Parathyroid adenoma (tissue), 2 donors: ENCODE measurements at regions not wholly inside any gene's neighbourhood (a gene's known extent, or its start where the extent isn't known, plus 50 kb on each side); places are given as distances from the start of the nearest gene placed in this dataset.

Experiments
- H2AFZ ChIP-seq: fragments of 300-600 bp; sonication (generic); one replicate; pipeline ENCODE4 v1.7.0; 2017; ENCODE audit warnings: antibody characterized with exemption, mild to moderate bottlenecking
- H3K27ac ChIP-seq: fragments of 300-600 bp; sonication (generic); one replicate; pipeline ENCODE4 v1.7.0; 2017
- H3K27me3 ChIP-seq: fragments of 300-600 bp; sonication (generic); one replicate; pipeline ENCODE4 v1.7.0; 2017; ENCODE audit warnings: low read length; ENCODE audit not compliant: control insufficient read depth, insufficient read depth
- H3K36me3 ChIP-seq: fragments of 300-600 bp; sonication (generic); one replicate; pipeline ENCODE4 v1.7.0; 2017; ENCODE audit warnings: low read length; ENCODE audit not compliant: control insufficient read depth, insufficient read depth
- H3K4me1 ChIP-seq: fragments of 300-600 bp; sonication (generic); one replicate; pipeline ENCODE4 v1.7.0; 2017; ENCODE audit warnings: control low read depth
- H3K4me2 ChIP-seq: fragments of 300-600 bp; sonication (generic); one replicate; pipeline ENCODE4 v1.7.0; 2017; ENCODE audit warnings: low read length
- H3K4me3 ChIP-seq: fragments of 300-600 bp; sonication (generic); one replicate; pipeline ENCODE4 v1.7.0; 2017; ENCODE audit warnings: low read depth, low read length
- H3K79me2 ChIP-seq: fragments of 300-600 bp; sonication (generic); one replicate; pipeline ENCODE4 v1.7.0; 2017; ENCODE audit warnings: control low read depth
- H3K9ac ChIP-seq: fragments of 300-600 bp; sonication (generic); one replicate; pipeline ENCODE4 v1.7.0; 2017; ENCODE audit warnings: mild to moderate bottlenecking
- H3K9me3 ChIP-seq: fragments of 300-600 bp; sonication (generic); one replicate; pipeline ENCODE4 v1.7.0; 2017; ENCODE audit warnings: low read length; ENCODE audit not compliant: control insufficient read depth
- CTCF ChIP-seq: fragments of 300-600 bp; sonication (generic); IDR thresholded peaks from one replicate; pipeline ENCODE4 v1.7.0; 2017; ENCODE audit warnings: antibody characterized with exemption, mild to moderate bottlenecking
- donor health status: primary hyperparathyroidism.

GRCh38 chr15:35874260-35874905, 328.4 kb upstream of the DPH6 start:
- H3K36me3 ChIP-seq: no peaks in the 10 kb centered on the region
- no peak overlapping the region for H3K27ac ChIP-seq
- H3K4me1 ChIP-seq: no peaks in the 10 kb centered on the region
- H3K4me3 ChIP-seq: no peak overlapping the region
- no peak for TF ChIP-seq CTCF
- H3K79me2 ChIP-seq: no peaks in the 10 kb centered on the region
- H3K27me3 ChIP-seq: no peaks in the 10 kb centered on the region
- H3K4me2 ChIP-seq: no peak overlapping the region
- H3K9ac ChIP-seq: no peak overlapping the region
- no peaks in the 10 kb centered on the region for H3K9me3 ChIP-seq
- H2AFZ ChIP-seq: no peak overlapping the region

GRCh38 chr15:35876762-35877161, 330.8 kb upstream of the DPH6 start:
- Histone ChIP-seq H3K27ac (no peak overlapping the region), H3K36me3 (no peaks in the 10 kb centered on the region), H3K27me3 (no peaks in the 10 kb centered on the region), H3K4me3 (no peak overlapping the region), H3K4me2 (no peak overlapping the region), H3K9me3 (no peaks in the 10 kb centered on the region), H3K9ac (no peak overlapping the region), H3K79me2 (no peaks in the 10 kb centered on the region), H3K4me1 (no peaks in the 10 kb centered on the region), H2AFZ (no peak overlapping the region)
- TF ChIP-seq CTCF: no peak

GRCh38 chr15:35880896-35881295, 334.9 kb upstream of the DPH6 start:
- TF ChIP-seq CTCF: no peak
- Histone ChIP-seq H3K27me3 (no peaks in the 10 kb centered on the region), H3K4me3 (no peak overlapping the region), H3K27ac (no peak overlapping the region), H3K9me3 (no peaks in the 10 kb centered on the region), H3K36me3 (no peaks in the 10 kb centered on the region), H3K4me1 (no peaks in the 10 kb centered on the region), H3K4me2 (no peak overlapping the region), H3K9ac (no peak overlapping the region), H3K79me2 (no peaks in the 10 kb centered on the region), H2AFZ (no peak overlapping the region)

GRCh38 chr15:35885870-35886269, 339.9 kb upstream of the DPH6 start:
- H3K4me3 ChIP-seq: no peak overlapping the region
- no peak for TF ChIP-seq CTCF
- H3K4me1 ChIP-seq: no peaks in the 10 kb centered on the region
- no peak overlapping the region for H3K9ac ChIP-seq
- H3K4me2 ChIP-seq: no peak overlapping the region
- no peak overlapping the region for H2AFZ ChIP-seq
- H3K79me2 ChIP-seq: no peaks in the 10 kb centered on the region
- no peak overlapping the region for H3K27ac ChIP-seq
- H3K27me3 ChIP-seq: no peaks in the 10 kb centered on the region
- no peaks in the 10 kb centered on the region for H3K36me3 ChIP-seq
- no peaks in the 10 kb centered on the region for H3K9me3 ChIP-seq

GRCh38 chr15:35886765-35887164, 340.8 kb upstream of the DPH6 start:
- Histone ChIP-seq H2AFZ (no peak overlapping the region), H3K9me3 (no peaks in the 10 kb centered on the region), H3K36me3 (no peaks in the 10 kb centered on the region), H3K9ac (no peak overlapping the region), H3K79me2 (no peaks in the 10 kb centered on the region), H3K27me3 (no peaks in the 10 kb centered on the region), H3K4me3 (no peak overlapping the region), H3K4me1 (no peaks in the 10 kb centered on the region), H3K4me2 (no peak overlapping the region), H3K27ac (no peak overlapping the region)
- no peak for TF ChIP-seq CTCF
